ENCODE measurements at regions not wholly inside any gene's neighbourhood (a gene's known extent, or its start where the extent isn't known, plus 50 kb on each side); places are given as distances from the start of the nearest gene placed in this dataset.

GRCh38 chr6:125558241-125558843 lies 191.1 kb upstream of the HEY2 start:
- Histone ChIP-seq H3K4me1 (ENCODE audit: insufficient read depth, low read length, poor library complexity, severe bottlenecking) (no peaks in the 10 kb centered on the region), H3K9me3 (ENCODE audit: low read depth, low read length, poor library complexity, severe bottlenecking) (no peaks in the 10 kb centered on the region), H3K27ac (ENCODE audit: low read depth, low read length, poor library complexity, severe bottlenecking) (no peak overlapping the region), H3K4me3 (ENCODE audit: low read depth, low read length, poor library complexity, severe bottlenecking) (no peak overlapping the region), H3K27me3 (replicated peaks; ENCODE audit: insufficient read depth, low read depth, low read length, poor library complexity) (no peaks in the 10 kb centered on the region), H3K36me3 (ENCODE audit: insufficient read depth, low read length, poor library complexity, severe bottlenecking) (no peaks in the 10 kb centered on the region)
- intact Hi-C loops (cut with micrococcal nuclease; ENCODE audit: unreplicated experiment) = no loop called here
- ChIA-PET POLR2A (ENCODE audit: low non-redundant PET) (no interaction called here), CTCF (no interaction called here)
- DNase-seq (ENCODE audit: low spot score) = no peak
- no TSS peak for BruUV-seq (replicated peaks)
- TF ChIP-seq EZH2 (IDR thresholded peaks at IDR 0.05; ENCODE audit: borderline replicate concordance, low read depth, low read length, poor library complexity, severe bottlenecking) = no peak
- TF ChIP-seq CTCF (conservative IDR thresholded peaks at IDR 0.05; ENCODE audit: low read depth, low read length) = no peak

GRCh38 chr6:125558907-125559306 lies 190.5 kb upstream of the HEY2 start:
- ChIA-PET POLR2A (ENCODE audit: low non-redundant PET) (no interaction called here), CTCF (no interaction called here)
- H3K9me3 ChIP-seq (ENCODE audit: low read depth, low read length, poor library complexity, severe bottlenecking) = no peaks in the 10 kb centered on the region
- no peaks in the 10 kb centered on the region for H3K27me3 ChIP-seq (replicated peaks; ENCODE audit: insufficient read depth, low read depth, low read length, poor library complexity)
- no peak overlapping the region for H3K27ac ChIP-seq (ENCODE audit: low read depth, low read length, poor library complexity, severe bottlenecking)
- BruUV-seq (replicated peaks) = no TSS peak
- no peaks in the 10 kb centered on the region for H3K4me1 ChIP-seq (ENCODE audit: insufficient read depth, low read length, poor library complexity, severe bottlenecking)
- no peak for DNase-seq (ENCODE audit: low spot score)
- intact Hi-C loops (cut with micrococcal nuclease; ENCODE audit: unreplicated experiment) = no loop called here
- no peak overlapping the region for H3K4me3 ChIP-seq (ENCODE audit: low read depth, low read length, poor library complexity, severe bottlenecking)
- no peaks in the 10 kb centered on the region for H3K36me3 ChIP-seq (ENCODE audit: insufficient read depth, low read length, poor library complexity, severe bottlenecking)
- TF ChIP-seq CTCF (conservative IDR thresholded peaks at IDR 0.05; ENCODE audit: low read depth, low read length) (no peak), EZH2 (IDR thresholded peaks at IDR 0.05; ENCODE audit: borderline replicate concordance, low read depth, low read length, poor library complexity, severe bottlenecking) (no peak)

- ChIA-PET POLR2A (ENCODE audit: low non-redundant PET) (no interaction called here), CTCF (no interaction called here)
- Histone ChIP-seq H3K9me3 (ENCODE audit: low read depth, low read length, poor library complexity, severe bottlenecking) (no peaks in the 10 kb centered on the region), H3K27ac (ENCODE audit: low read depth, low read length, poor library complexity, severe bottlenecking) (no peak overlapping the region), H3K36me3 (ENCODE audit: insufficient read depth, low read length, poor library complexity, severe bottlenecking) (no peaks in the 10 kb centered on the region), H3K27me3 (replicated peaks; ENCODE audit: insufficient read depth, low read depth, low read length, poor library complexity) (no peaks in the 10 kb centered on the region), H3K4me1 (ENCODE audit: insufficient read depth, low read length, poor library complexity, severe bottlenecking) (no peaks in the 10 kb centered on the region), H3K4me3 (ENCODE audit: low read depth, low read length, poor library complexity, severe bottlenecking) (no peak overlapping the region)
- TF ChIP-seq CTCF (conservative IDR thresholded peaks at IDR 0.05; ENCODE audit: low read depth, low read length) (no peak), EZH2 (IDR thresholded peaks at IDR 0.05; ENCODE audit: borderline replicate concordance, low read depth, low read length, poor library complexity, severe bottlenecking) (no peak)
- intact Hi-C loops (cut with micrococcal nuclease; ENCODE audit: unreplicated experiment) = no loop called here
- BruUV-seq (replicated peaks) = no TSS peak
- DNase-seq (ENCODE audit: low spot score) = peak; percentile 3
These were observed 187.3 kb upstream of the HEY2 start for GRCh38 chr6:125562156-125562555.
